Stimulated activated CD8-positive, alpha-beta memory T cell treated with anti-CD3 and anti-CD28 coated beads, Interleukin-2, amount 100 ng/mL, for 48 hours (primary cell): ENCODE measurements at regions not wholly inside any gene's neighbourhood (a gene's known extent, or its start where the extent isn't known, plus 50 kb on each side); places are given as distances from the start of the nearest gene placed in this dataset.

Source experiments
- DNase-seq, 2 donors: peaks; one replicate each; pipeline ENCODE4 v3.0.0-alpha.2; 2020; ENCODE audit warnings: low read depth in 2 of 2

DNA sequence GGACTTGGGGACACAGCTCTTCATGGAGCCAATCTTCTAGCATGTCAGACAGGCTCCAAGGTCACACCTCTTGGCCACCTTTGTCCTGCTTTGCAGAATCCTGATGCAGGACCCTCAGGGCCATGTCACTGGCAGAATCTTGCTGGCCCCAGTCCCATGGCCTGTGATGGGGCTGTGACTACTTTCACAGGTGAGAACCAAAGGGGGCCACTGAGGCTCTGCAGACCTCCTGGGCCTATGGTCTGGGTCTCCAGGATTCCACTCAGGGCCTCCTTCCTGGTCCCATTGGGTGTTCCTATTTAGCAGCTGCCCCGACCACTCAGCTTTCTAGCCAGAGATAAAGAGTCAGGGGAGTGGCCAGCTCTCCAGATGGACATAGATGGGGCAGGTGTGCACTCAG lies 238.7 kb downstream of the MATN1 start:
- no peak for DNase-seq

DNA sequence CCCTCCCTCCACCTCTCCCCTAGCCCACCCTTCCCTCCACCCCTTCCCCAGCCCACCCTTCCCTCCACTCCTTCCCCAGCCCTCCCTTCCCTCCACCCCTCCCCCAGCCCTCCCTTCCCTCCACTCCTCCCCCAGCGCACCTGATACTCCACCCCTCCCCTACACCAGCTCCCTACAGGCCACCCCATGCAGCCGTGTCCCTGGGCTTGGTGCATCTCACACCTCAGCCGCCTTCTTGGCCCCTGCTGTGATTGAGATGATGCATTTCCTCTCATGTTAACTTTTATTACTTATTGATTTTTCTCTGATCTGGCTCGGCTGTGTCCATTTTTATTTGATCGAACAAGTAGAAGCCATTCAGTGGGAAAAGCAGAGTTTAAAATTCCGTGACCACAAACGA lies 243.8 kb downstream of the MATN1 start:
- no peak for DNase-seq

DNA sequence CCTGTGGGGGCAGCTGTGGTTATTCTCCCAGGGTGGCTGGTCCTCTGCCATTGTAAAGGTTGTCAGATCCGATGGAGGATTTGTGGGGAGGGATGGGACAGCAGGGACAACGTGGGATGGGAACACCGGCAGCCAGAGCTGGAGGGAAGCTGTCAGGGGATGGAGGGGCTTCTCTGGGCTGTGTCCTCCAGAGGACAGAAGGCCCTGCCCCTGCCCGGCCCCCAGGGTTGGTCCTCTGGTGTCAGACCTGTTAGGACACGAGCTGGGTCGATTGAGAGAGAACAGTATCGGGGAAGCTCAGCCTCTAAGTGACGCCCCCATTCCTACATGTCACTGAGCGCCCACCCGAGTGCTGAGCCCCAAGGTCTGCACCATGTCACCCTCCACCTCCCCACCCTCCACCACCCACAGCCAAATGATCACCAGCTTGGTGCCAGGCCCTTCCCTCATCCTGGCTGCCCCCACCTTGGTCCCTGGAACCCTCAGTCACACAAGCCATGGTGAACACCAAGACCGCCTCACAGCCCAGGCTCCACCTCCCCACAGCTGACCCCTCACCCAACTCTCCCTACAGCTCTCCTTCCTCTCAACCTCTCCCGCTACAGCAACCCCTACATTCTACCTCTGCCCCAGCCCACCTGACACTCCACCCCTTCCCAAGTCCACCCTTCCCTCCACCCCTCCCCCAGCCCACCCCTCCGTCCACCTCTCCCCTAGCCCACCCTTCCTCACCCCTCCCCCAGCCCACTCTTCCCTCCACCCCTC lies 244.4 kb downstream of the MATN1 start:
- no peak for DNase-seq

DNA sequence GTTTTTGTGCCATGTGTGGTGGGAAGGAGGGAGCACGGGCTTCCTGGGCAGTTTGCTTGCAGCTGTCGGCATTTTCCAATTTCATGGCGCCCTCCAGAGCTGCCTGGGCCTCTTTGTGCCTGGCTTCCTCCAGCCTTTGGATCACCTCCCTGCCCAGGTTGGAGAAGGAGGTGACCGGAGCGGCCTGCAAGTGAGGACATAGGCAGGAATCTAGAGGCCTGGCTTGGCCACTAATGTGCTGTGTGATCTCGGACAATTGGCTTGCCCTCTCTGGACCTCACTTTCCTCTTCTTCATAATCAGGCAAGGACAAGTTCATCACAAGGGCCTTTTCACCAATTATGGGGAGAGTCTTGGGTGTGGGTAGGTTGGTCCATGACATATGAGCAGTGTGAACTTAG lies 245.1 kb downstream of the MATN1 start:
- no peak for DNase-seq

DNA sequence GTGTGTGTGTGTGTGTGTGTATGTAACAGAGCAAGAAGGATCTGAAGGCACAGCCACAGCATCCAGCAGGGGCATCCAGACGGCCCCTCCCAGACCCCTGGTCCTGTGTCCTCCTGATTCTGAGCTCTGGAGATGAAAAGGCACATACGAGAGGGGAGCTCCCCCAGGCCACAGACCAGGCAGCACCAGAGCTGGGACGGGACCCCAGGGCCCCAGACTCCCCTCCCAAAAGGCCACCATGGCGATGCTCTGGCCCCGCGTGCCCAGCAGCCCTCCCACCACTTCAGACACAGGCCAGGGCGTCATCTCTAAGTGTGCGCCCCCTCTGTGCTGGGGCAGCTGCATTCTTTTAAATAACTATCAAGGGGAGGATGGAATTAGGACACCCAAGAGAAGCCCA lies 245.8 kb downstream of the MATN1 start:
- DNase-seq: no peak

DNA sequence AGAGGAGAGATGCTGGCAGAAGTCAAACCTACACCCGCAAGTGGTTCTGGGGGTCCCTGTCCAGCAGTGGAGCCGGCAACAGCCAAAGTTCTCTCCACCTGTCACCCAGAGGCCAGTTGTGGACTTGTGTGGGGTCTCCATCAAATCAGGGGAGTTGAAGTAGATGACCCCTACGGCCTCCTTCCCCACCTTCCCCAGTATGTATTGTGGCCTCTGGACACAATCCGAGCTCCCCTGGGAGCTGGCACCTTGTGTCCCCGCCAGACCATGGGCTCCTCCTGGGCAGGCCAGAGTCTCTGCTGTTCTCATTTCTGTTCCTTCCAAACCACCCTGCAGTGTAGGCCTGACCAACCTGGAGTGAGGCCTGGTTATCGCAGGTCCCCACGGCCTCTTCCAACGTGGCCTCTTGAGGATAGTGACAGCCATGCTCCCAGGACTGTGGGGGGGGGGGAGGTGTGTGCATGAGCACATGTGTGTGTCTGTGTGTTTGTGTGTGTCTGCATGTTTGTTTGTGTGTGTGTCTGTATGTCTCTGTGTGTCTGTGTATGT lies 246.4 kb downstream of the MATN1 start:
- DNase-seq: no peak

DNA sequence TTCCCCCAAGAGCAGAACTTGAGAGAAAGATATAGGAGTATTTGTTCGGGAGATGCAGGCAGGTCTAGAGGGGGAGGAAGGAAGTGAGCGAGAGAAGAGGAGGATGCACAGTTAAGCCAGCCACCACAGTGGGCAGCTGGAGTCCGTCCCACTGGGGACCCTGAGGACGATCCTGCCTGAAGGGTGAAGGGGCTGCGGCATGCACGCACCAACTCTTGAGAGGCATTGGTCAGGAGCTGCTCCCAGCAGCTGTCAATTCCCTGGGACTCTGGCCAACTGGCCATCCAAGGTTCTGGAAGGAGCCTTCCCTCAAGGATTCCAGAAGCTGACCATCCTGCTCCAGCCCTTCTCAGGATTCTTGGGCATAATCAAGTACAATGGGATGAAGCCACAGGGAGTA lies 246.9 kb downstream of the MATN1 start:
- no peak for DNase-seq

DNA sequence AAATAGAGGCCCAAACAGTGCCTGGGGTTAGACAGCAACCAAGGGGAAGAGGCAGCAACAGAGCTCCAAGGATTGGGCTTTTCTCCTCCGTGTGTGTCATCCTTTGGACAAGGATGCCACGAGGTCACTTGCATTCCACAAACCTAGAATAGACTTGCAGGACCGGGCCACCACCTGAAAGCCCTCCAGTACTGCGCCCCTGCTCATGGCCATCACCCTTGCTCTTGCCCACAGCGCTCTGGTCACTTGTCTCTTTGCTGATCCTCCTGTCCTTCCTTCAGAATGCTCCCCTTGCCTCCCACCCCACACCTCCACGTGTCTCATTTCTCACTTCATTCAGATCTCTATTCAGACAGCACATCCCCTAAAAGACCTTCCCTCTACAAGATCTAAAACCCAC lies 247.4 kb downstream of the MATN1 start:
- no peak for DNase-seq

DNA sequence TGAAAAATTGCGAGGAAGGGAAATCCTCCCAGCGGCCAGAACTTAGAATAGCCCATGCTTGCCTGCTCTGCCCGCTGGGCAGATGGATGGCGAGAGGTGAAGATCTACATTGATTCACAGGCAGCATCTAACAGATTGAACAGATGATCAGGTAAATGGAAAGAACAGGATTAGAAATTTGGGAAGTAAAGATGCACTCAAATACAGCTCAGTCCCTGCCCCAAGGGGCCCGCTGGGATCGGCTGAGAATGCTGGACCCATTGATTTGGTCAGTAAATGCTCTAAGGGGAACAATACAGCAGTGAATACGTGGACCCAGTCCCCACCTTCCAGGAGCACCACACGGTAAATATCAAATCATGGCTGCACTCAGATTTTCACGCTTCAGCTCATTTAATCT lies 248.2 kb downstream of the MATN1 start:
- no peak for DNase-seq

DNA sequence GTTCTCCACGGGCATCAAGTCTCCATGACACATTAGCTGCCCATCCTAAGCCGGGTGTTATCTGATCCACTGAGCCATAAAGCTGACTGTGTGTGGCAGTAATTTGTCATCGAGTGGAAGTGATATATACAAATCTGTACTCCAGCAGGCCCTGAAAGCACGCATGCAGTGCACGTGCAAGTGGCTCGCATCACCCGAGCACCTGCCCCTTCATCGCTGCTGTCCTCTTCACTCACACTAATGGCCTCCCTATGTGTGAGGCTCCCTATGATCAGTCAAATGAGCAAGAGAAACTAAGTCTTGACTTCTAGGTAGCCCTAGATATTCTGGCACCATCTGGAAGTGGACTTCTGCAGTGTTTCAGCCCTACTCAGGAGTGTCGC lies 248.6 kb downstream of the MATN1 start:
- no peak for DNase-seq

DNA sequence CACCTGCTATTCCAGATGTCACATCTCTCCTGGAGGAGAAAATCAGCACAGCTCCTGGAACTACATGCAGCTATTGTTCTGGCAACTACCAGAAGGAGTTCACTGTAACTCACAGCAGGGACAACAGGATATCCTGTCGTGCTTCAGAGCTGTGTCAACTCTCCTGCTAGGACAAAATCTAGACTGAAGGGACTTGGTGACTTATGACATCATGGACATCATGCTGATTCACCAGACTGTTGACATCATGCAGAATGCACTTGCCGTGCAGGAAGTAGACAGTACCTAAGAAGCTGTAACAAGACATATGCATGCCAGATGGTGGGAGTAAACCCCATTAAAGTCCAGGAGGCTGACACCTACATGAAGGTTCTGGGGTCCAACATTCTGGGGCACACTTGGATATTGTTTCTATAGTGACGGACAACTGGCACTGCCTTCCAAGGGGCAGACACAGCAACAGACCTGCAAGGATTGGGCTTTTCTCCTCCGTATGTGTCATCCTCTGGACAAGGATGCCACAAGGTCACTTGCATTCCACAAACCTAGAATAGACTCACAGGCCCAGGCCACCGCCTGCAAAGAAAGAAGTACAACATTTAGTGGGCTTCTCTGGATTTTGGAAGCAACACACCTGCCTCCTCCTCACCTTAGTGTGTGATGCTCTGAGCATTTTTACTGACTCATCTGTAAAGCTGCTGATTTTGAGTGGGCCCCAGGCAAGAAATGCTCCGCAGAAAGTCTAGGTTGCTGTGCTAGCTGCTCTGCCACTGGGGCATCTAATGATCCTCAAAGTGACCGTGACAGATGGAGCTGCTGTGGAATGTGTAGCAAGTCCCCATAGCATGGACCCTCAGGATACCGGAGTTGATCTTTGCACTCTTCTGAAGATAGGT lies 249.2 kb downstream of the MATN1 start:
- DNase-seq: no peak

DNA sequence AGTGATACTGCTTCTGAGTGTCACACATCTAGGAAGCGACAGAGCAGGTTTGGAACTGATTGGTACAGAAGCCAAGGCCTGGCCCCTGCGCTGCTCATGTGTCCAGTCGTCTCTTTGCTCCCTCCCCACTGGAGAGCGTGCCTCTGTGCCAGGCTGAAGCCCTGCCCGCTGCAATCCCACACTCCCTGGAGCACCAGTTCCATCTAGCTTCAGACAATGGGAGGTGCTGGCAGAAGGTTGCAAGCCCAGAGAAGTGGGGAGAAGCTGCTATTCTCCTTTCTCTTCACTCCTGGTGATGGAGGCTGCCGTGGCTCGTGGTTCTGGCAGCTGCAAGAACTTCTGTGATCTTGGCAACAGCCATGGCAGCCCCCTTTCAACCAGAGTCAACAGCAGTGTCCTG lies 250.9 kb downstream of the MATN1 start:
- DNase-seq: no peak

DNA sequence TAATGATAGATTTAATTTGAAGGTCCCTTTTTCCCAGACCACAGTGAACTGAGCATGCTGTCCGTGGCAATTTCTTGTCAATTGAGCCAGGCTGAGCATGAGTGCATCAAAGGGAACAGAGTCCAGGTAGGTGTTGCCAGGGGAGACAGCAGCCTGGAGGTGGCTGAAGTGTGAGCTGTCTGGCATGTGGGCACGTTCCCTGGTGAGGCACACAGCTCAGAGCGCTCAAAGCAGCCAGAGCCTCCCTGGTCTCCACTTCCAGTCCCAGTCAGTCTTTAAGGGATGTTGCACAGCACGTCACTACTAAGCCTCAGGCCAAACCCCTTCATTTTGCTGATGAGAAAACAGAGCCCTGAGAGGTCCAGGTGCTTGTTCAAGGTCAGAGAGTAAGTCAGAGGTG lies 251.4 kb downstream of the MATN1 start:
- no peak for DNase-seq

DNA sequence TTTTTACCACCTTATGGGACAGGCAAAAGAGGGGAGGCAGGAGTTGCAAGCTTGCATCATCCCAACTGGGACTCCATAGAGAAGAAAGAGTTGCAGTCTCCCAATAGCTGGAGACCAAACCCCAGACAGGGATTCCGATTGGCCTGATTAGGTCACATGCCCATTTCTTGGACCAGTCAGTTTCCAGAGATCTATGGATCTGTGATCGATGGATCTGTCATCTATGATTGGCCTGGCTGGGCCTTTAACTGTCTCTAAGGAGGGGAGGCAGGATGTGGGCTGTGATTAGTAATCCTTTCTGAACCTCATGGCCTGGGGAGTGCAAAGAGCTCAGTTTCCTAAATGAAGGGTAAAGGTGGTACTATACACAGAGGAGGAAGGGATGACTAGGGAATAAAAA lies 252.1 kb downstream of the MATN1 start:
- DNase-seq: no peak

DNA sequence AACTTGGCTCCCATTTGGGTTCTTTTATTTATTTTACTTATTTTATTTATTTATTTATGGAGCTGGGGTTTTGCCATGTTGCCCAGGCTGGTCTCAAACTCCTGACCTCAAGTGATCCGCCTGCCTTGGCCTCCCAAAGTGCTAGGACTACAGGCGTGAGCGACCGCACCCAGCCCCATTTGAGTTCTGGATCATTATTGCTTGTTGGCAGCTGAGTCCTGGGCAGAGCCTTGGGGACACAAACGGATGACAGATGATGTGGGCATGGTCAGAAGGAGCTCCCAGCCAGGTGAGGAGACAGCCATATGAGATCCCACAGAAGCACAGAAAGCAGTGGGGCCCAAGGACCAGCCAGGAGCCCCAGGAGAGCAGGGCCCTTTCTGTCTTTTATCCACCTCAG lies 254.0 kb downstream of the MATN1 start:
- DNase-seq: no peak

DNA sequence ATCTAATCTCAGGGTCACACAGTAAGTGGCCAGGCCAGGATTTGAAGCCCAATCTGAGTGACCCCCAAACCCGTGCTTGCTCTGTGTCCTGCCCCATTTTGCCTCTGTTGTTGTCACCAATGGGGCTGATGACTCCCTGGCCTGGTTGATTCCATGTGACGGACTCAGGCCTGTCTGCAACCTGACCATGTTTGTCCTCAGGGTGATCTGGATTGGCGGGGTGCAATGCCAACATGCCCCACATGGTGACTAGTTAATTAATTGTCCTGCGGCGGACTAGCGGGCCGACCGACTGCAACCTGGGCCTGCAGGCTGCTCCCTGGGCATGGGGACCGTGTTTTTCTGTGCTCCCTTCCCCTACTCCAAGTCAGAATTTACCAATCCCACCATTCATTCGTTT lies 256.3 kb downstream of the MATN1 start:
- no peak for DNase-seq

DNA sequence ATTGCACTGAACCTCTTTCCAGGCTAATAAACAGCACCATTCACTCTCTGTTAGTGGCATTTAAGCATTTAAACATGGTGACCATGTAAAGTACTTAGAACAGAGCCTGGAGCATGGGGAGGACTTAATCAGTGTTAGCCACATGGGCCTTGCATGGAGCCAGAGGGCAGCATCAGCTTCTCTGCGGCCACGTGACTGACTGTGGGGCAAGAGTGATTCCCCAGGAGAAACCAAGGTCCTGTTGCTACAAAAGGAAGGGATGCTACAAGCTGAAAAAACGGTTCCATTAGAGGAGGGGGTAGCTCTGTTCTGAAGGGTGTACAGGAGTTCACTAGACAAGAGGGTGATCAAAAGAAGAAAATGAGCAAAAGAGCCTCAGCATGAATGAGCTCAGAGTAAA lies 256.8 kb downstream of the MATN1 start:
- no peak for DNase-seq

DNA sequence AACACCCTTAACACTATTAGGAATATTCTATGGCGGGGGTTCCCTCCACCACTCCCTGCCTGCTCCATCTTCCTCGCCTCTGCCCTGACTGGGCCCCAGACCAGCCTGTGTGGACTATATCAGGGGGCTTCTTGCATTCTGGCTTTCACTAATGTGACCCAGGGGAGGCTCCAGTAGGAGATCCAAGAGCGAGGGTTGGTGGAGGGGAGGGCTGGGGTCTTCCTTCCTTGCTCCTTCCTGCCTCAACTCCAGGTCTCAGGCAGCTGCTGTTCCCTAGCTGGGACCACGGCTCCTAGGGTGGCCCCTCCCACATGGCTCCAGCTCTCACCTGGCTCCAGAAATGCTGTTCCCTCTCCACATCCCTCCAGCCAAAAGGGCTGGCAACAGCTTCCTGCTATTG lies 257.4 kb downstream of the MATN1 start:
- no peak for DNase-seq

DNA sequence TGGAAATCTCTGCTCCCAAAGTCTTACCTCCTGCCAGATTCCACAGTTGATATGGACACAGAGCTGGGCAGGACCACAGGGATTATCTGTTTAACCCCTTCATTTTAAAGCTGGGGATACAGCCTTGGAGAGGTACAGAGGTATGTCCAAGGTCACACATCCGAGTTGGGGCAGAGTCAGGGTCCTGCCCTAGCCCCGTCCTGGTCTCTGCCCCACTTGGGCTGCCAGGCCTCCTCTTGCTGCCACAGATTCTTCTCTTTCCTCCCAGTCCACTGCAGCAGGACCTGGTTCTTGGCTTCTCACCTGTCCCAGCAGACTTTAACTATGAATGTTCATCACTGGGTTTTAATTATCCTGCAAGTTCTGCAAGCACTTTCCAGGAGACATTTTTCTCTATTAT lies 258.3 kb downstream of the MATN1 start:
- no peak for DNase-seq

DNA sequence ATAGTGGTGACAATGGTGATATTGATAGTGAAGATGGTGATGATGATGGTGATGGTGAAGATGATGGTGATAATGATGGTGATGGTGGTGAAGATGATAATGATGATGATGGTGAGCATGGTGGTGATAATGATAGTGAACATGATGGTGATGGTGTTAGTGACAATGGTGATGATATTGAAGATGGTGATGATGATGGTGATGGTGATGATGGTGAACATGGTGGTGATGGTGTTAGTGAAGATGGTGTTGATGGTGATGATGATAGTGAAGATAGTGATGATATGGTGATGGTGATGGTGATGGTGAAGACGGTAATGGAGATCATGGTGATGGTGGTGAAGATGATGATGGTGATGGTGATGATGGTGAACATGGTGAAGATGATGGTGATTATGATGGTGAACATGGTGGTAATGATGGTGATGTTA lies 259.2 kb downstream of the MATN1 start:
- DNase-seq: no peak

DNA sequence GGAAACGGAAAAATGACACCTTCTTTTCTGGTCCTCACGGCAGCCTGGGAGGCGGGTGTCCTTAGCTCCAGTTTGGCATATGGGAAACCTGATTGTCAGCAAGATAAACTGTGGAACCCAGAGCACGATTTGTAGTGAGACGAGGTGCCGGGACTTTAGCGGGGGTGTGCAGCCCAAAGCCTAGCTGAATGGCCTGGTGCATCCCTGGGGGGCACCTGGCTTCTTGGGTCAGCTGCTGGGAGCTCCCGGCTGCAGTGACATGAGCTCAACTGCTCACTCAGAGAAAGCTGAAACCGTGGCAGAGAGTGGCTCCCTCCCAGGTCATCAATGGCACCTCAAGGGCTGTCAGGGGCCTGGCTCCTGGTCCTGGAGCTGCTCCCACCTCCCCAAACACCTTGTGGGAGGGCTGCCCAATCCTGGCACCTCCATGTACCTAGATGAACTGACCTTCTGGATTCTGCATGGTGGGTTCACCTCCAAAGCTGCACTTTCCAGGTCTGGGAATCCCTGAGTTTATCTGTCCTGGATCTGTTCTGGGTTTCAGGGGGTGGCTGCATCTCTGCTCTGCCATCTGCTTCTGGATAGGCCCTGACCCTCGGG lies 260.5 kb downstream of the MATN1 start:
- no peak for DNase-seq

DNA sequence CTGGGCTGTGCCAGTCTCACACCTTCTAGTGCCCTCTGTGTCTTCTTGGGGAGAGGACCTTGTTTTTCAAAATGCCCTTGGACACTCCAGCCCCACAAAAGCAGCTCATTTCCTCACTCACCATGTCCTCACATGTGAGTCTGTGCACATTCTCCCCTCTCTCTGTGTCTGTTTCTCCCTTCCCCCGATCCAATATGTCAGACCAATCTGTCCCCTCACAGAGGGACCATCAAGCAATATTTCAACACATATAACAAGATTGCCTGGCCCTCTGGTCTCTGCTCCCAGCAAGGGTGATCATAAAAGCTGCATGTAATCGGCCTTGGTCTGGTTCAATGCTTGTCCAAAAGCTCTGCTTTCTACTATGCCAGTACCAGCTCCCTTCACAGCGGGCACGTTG lies 261.2 kb downstream of the MATN1 start:
- no peak for DNase-seq

DNA sequence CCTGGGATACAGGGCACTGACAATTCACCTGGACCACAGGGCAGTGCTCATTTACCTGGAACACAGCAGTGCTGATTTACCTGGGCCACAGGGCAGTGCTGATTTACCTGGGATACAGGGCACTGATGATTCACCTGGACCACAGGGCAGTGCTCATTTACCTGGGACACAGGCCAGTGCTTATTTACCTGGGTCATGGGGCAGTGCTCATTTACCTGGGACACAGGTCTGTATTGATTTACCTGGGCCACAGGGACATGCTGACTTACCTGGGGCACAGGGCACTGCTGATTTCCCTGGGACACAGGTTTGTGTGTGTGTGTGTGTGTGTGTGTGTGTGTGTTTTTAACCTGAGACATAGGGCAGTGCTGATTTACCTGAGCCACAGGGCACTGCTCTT lies 261.7 kb downstream of the MATN1 start:
- DNase-seq: no peak
